H1 (cell line): ENCODE measurements at regions not wholly inside any gene's neighbourhood (a gene's known extent, or its start where the extent isn't known, plus 50 kb on each side); places are given as distances from the start of the nearest gene placed in this dataset.

Experiments used
- CTCF ChIA-PET: fragments of 300-600 bp; sonication (Branson Sonifier 250); formaldehyde crosslinking; loops from one replicate; lab custom pipeline; 2021; ENCODE audit not compliant: partially characterized antibody; lab: Charles Lee
- POLR2A ChIA-PET: fragments of 300-600 bp; sonication (Branson Sonifier 250); formaldehyde crosslinking; loops from one replicate; lab custom pipeline; 2021; ENCODE audit warnings: inconsistent platforms; ENCODE audit not compliant: partially characterized antibody; lab: Charles Lee
- DNase-seq, 2 experiments: peaks; one replicate each; pipeline versions ENCODE4 v3.0.0 to v3.0.0-alpha.2; 2010 to 2022; ENCODE audit warnings: low spot score in 2 of 2, low read depth in 1 of 2, mixed read lengths in 1 of 2
- FAIRE-seq: peaks from 2 replicates; lab custom pipeline; 2011; peaks lifted over from hg19 to GRCh38; lab: Jason Lieb, UNC
- H2AFZ ChIP-seq: 2 replicates; pipeline ENCODE4 v1.8.1; 2012; ENCODE audit warnings: low read length, inconsistent platforms
- H2AK5ac ChIP-seq: 2 replicates; pipeline ENCODE4 v1.6.1; 2013; ENCODE audit warnings: low read depth, low read length
- H2BK120ac ChIP-seq: replicated peaks from 2 replicates; pipeline ENCODE3; 2013; ENCODE audit warnings: low read depth, low read length, inconsistent platforms
- H2BK12ac ChIP-seq: 2 replicates; pipeline ENCODE4 v1.6.1; 2013; ENCODE audit warnings: low read depth, low read length
- H2BK15ac ChIP-seq: 2 replicates; pipeline ENCODE4 v1.6.1; 2013; ENCODE audit warnings: low read length
- H2BK20ac ChIP-seq: 2 replicates; pipeline ENCODE4 v1.6.1; 2013; ENCODE audit warnings: low read length
- H2BK5ac ChIP-seq: 2 replicates; pipeline ENCODE4 v1.6.1; 2013; ENCODE audit warnings: low read depth, low read length
- H3K14ac ChIP-seq: 2 replicates; pipeline ENCODE4 v1.6.1; 2013; ENCODE audit warnings: inconsistent platforms; ENCODE audit not compliant: insufficient read length
- H3K18ac ChIP-seq: 2 replicates; pipeline ENCODE4 v1.6.1; 2013; ENCODE audit warnings: low read length; ENCODE audit errors: extremely low read depth
- H3K23ac ChIP-seq: 2 replicates; pipeline ENCODE4 v1.6.1; 2013; ENCODE audit warnings: inconsistent platforms; ENCODE audit not compliant: insufficient read length
- H3K23me2 ChIP-seq: 2 replicates; pipeline ENCODE4 v1.6.1; 2013; ENCODE audit warnings: low read depth, low read length
- H3K27ac ChIP-seq: 2 replicates; pipeline ENCODE4 v1.6.1; 2011; ENCODE audit warnings: low read depth, low read length, inconsistent platforms
- H3K27me3 ChIP-seq, 4 experiments: replicated peaks in 1 of 4; 1 replicate in 1 of 4; 2 replicates in 3 of 4; pipeline versions ENCODE4 v1.6.1 to v1.8.1; 2011 to 2013; ENCODE audit warnings: low read length in 3 of 4, mild to moderate bottlenecking in 3 of 4, inconsistent platforms in 2 of 4, mixed read lengths in 2 of 4, moderate library complexity in 1 of 4; ENCODE audit not compliant: control insufficient read depth in 3 of 4, insufficient read depth in 3 of 4; ENCODE audit errors: extremely low read depth in 1 of 4
- H3K36me3 ChIP-seq, 4 experiments: 2 replicates each; pipeline versions ENCODE4 v1.6.1 to v1.8.1; 2011 to 2013; ENCODE audit warnings: mild to moderate bottlenecking in 4 of 4, low read length in 3 of 4, moderate library complexity in 2 of 4, control low read depth in 1 of 4, inconsistent platforms in 1 of 4; ENCODE audit not compliant: insufficient read depth in 4 of 4, control insufficient read depth in 2 of 4
- H3K4ac ChIP-seq: replicated peaks from 2 replicates; pipeline ENCODE3; 2013; ENCODE audit warnings: low read length, low read depth, mixed read lengths, inconsistent platforms; ENCODE audit not compliant: insufficient read length
- H3K4me1 ChIP-seq, 4 experiments: replicated peaks in 1 of 4; 1 replicate in 1 of 4; 2 replicates in 3 of 4; pipeline versions ENCODE4 v1.6.1 to v1.8.1; 2011 to 2013; ENCODE audit warnings: low read length in 3 of 4, inconsistent platforms in 2 of 4, mixed read lengths in 1 of 4; ENCODE audit not compliant: insufficient read depth in 4 of 4, control insufficient read depth in 3 of 4
- H3K4me2 ChIP-seq, 2 experiments: 2 replicates each; pipeline versions ENCODE4 v1.6.1 to v1.8.1; 2011 to 2013; ENCODE audit warnings: low read depth in 2 of 2, low read length in 2 of 2, control low read depth in 1 of 2, inconsistent platforms in 1 of 2, mild to moderate bottlenecking in 1 of 2; ENCODE audit not compliant: insufficient read depth in 1 of 2
- H3K4me3 ChIP-seq, 4 experiments: fragments of 200-600, 300-600 bp in 1 of 4; sonication (generic), shearing (Covaris generic), sonication (Bioruptor Twin) in 1 of 4; 2 replicates each; pipeline versions ENCODE4 v1.5.1 to v1.8.1; 2011 to 2016; ENCODE audit warnings: low read length in 4 of 4, low read depth in 3 of 4, control low read depth in 2 of 4, inconsistent platforms in 2 of 4, mild to moderate bottlenecking in 2 of 4, mixed read lengths in 1 of 4, moderate library complexity in 1 of 4; ENCODE audit not compliant: insufficient read depth in 2 of 4; ENCODE audit errors: extremely low read depth in 1 of 4
- H3K56ac ChIP-seq: replicated peaks from 2 replicates; pipeline ENCODE3; 2013; ENCODE audit warnings: low read depth, mild to moderate bottlenecking, mixed read lengths, low read length, inconsistent platforms; ENCODE audit not compliant: insufficient read length
- H3K79me1 ChIP-seq: 2 replicates; pipeline ENCODE4 v1.6.1; 2013; ENCODE audit warnings: low read depth, low read length, control low read depth
- H3K79me2 ChIP-seq, 2 experiments: 2 replicates each; pipeline versions ENCODE4 v1.6.1 to v1.8.1; 2012 to 2013; ENCODE audit warnings: low read length in 2 of 2, mild to moderate bottlenecking in 2 of 2, inconsistent platforms in 1 of 2; ENCODE audit not compliant: insufficient read depth in 2 of 2, control insufficient read depth in 1 of 2
- H3K9ac ChIP-seq, 4 experiments: replicated peaks in 1 of 4; 1 replicate in 1 of 4; 2 replicates in 3 of 4; pipeline versions ENCODE4 v1.6.1 to v1.8.1; 2011 to 2013; ENCODE audit warnings: low read depth in 3 of 4, low read length in 3 of 4, control low read depth in 2 of 4, mild to moderate bottlenecking in 2 of 4, moderate library complexity in 2 of 4, inconsistent platforms in 1 of 4; ENCODE audit errors: extremely low read depth in 1 of 4
- H3K9me3 ChIP-seq, 2 experiments: 2 replicates each; pipeline versions ENCODE4 v1.6.1 to v1.8.1; 2012 to 2013; ENCODE audit warnings: mild to moderate bottlenecking in 2 of 2, moderate library complexity in 2 of 2, control low read depth in 1 of 2, inconsistent platforms in 1 of 2, low read depth in 1 of 2, low read length in 1 of 2, mixed read lengths in 1 of 2; ENCODE audit not compliant: insufficient read depth in 2 of 2
- H4K20me1 ChIP-seq, 2 experiments: replicated peaks in 1 of 2; 2 replicates each; pipeline versions ENCODE3 to v1.8.1; 2011 to 2013; ENCODE audit warnings: inconsistent platforms in 2 of 2, low read length in 2 of 2, mild to moderate bottlenecking in 1 of 2; ENCODE audit not compliant: insufficient read depth in 2 of 2, control insufficient read depth in 1 of 2
- H4K5ac ChIP-seq: 2 replicates; pipeline ENCODE4 v1.6.1; 2013; ENCODE audit warnings: low read length, low read depth, mixed read lengths, inconsistent platforms; ENCODE audit not compliant: insufficient read length
- H4K8ac ChIP-seq: 2 replicates; pipeline ENCODE4 v1.8.0; 2013; ENCODE audit warnings: mild to moderate bottlenecking, moderate library complexity, low read length, inconsistent platforms; ENCODE audit not compliant: insufficient read depth; ENCODE audit errors: extremely low read depth
- H4K91ac ChIP-seq: replicated peaks from 2 replicates; pipeline ENCODE3; 2013; ENCODE audit warnings: low read length, mixed read lengths, inconsistent platforms; ENCODE audit not compliant: insufficient read length
- BRCA1 ChIP-seq: IDR thresholded peaks from 2 replicates; pipeline ENCODE4 v1.6.1; 2012; ENCODE audit warnings: low read depth, low read length, improper control_type of control experiment
- CBX5 ChIP-seq: fragments of 300-800, 300-1000 bp; sonication (generic); IDR thresholded peaks from 2 replicates; pipeline ENCODE4 v1.7.1; 2016; ENCODE audit warnings: antibody characterized with exemption, low read length, low read depth
- EZH2 ChIP-seq: fragments of 200-600 bp; sonication (generic); IDR thresholded peaks from 2 replicates; pipeline ENCODE4 v1.7.1; 2012; ENCODE audit warnings: low read depth, mild to moderate bottlenecking, moderate library complexity, low read length, inconsistent platforms; ENCODE audit not compliant: severe bottlenecking
- FOSL1 ChIP-seq: IDR thresholded peaks from 2 replicates; pipeline ENCODE4 v1.6.1; 2011; ENCODE audit warnings: mild to moderate bottlenecking, low read depth, low read length, moderate library complexity; ENCODE audit not compliant: insufficient read depth
- HDAC6 ChIP-seq: IDR thresholded peaks from one replicate; pipeline ENCODE4 v1.7.1; 2012; ENCODE audit warnings: low read depth, mild to moderate bottlenecking, inconsistent platforms, low read length, moderate library complexity
- YY1 ChIP-seq: IDR thresholded peaks from 2 replicates; pipeline ENCODE4 v1.6.1; 2011; ENCODE audit warnings: low read depth, mild to moderate bottlenecking, low read length
- TF ChIP-seq, protein P1 (sequence below): IDR thresholded peaks from 2 replicates; pipeline ENCODE4 v1.6.1; 2011; ENCODE audit warnings: low read length, improper control_type of control experiment
- TF ChIP-seq, protein P2 (sequence below): IDR thresholded peaks from 2 replicates; pipeline ENCODE4 v1.6.1; 2012; ENCODE audit warnings: low read length, inconsistent platforms

DNA sequence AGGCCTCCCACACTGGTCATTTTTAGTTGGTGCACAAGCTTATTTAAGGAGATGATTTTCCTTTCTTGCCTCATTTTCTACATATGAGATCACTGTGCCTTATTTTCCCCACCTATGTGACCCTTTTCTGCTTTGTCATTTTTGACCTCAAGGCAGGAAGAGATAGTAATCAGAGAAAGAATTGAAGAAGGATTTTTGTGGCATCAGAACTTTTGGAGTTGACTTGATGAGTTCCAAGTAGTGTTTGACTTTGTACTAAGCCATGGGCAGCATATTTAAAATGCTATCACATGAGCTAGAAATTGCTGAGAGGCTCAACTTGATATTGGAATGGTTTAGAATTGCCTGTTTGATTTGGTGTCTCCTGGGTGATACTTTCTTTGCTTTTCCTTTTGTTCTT is 440.8 kb downstream of the AEBP2 start:
- H3K23ac ChIP-seq = no peak overlapping the region
- FAIRE-seq (no peak), DNase-seq (no peak)
- no peaks in the 10 kb centered on the region for H3K23me2 ChIP-seq
- no peak overlapping the region for H3K4ac ChIP-seq
- no peak overlapping the region for H3K4me3 ChIP-seq
- H3K27me3 ChIP-seq = no peaks in the 10 kb centered on the region
- ChIA-PET POLR2A (no interaction called here), CTCF (interaction anchor here (1.9 to 2.1 kb wide), 2 partner anchors 13 to 36 kb away, joined by 6 read pairs; no protein-coding TSS in a partner anchor)
- H2BK15ac ChIP-seq = no peak overlapping the region
- H3K9ac ChIP-seq = no peak overlapping the region
- H4K20me1 ChIP-seq = no peaks in the 10 kb centered on the region
- no peaks in the 10 kb centered on the region for H3K36me3 ChIP-seq
- no peaks in the 10 kb centered on the region for H3K79me2 ChIP-seq
- H2BK12ac ChIP-seq = no peak overlapping the region
- no peaks in the 10 kb centered on the region for H3K4me1 ChIP-seq
- H2BK120ac ChIP-seq = no peak overlapping the region
- no peaks in the 10 kb centered on the region for H3K9me3 ChIP-seq
- no peak overlapping the region for H4K91ac ChIP-seq
- H3K18ac ChIP-seq = no peak overlapping the region
- no peak overlapping the region for H4K8ac ChIP-seq
- no peak overlapping the region for H2BK5ac ChIP-seq
- no peak overlapping the region for H3K56ac ChIP-seq
- no peak overlapping the region for H4K5ac ChIP-seq
- no peak overlapping the region for H3K27ac ChIP-seq
- H2BK20ac ChIP-seq = no peak overlapping the region
- no peak overlapping the region for H3K14ac ChIP-seq
- no peak overlapping the region for H3K4me2 ChIP-seq
- no peak overlapping the region for H2AK5ac ChIP-seq
- no peak for TF ChIP-seq HDAC6
- TF ChIP-seq, protein P1, sequence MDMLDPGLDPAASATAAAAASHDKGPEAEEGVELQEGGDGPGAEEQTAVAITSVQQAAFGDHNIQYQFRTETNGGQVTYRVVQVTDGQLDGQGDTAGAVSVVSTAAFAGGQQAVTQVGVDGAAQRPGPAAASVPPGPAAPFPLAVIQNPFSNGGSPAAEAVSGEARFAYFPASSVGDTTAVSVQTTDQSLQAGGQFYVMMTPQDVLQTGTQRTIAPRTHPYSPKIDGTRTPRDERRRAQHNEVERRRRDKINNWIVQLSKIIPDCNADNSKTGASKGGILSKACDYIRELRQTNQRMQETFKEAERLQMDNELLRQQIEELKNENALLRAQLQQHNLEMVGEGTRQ = no peak
- TF ChIP-seq FOSL1 = no peak
- TF ChIP-seq EZH2 = no peak
- TF ChIP-seq, protein P2, sequence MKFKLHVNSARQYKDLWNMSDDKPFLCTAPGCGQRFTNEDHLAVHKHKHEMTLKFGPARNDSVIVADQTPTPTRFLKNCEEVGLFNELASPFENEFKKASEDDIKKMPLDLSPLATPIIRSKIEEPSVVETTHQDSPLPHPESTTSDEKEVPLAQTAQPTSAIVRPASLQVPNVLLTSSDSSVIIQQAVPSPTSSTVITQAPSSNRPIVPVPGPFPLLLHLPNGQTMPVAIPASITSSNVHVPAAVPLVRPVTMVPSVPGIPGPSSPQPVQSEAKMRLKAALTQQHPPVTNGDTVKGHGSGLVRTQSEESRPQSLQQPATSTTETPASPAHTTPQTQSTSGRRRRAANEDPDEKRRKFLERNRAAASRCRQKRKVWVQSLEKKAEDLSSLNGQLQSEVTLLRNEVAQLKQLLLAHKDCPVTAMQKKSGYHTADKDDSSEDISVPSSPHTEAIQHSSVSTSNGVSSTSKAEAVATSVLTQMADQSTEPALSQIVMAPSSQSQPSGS = no peak
- TF ChIP-seq YY1 = no peak
- TF ChIP-seq BRCA1 = no peak
- TF ChIP-seq CBX5 = no peak
- no peak overlapping the region for H2AFZ ChIP-seq
- H3K79me1 ChIP-seq = no peaks in the 10 kb centered on the region
